HG03354 (cell line): ENCODE measurements at regions not wholly inside any gene's neighbourhood (a gene's known extent, or its start where the extent isn't known, plus 50 kb on each side); places are given as distances from the start of the nearest gene placed in this dataset.
"Not testable (repeated sequence)": the region's sequence is repeated elsewhere in the genome, so short reads cannot be mapped to it uniquely, and the experiment has no call there.

Experiments used
- ATAC-seq: cut with Tn5 transposase; IDR thresholded peaks from one replicate; pipeline ENCODE4 v1.9.1; 2021; ENCODE audit warnings: mild to moderate bottlenecking; ENCODE audit not compliant: unreplicated experiment, poor library complexity, severe bottlenecking

DNA sequence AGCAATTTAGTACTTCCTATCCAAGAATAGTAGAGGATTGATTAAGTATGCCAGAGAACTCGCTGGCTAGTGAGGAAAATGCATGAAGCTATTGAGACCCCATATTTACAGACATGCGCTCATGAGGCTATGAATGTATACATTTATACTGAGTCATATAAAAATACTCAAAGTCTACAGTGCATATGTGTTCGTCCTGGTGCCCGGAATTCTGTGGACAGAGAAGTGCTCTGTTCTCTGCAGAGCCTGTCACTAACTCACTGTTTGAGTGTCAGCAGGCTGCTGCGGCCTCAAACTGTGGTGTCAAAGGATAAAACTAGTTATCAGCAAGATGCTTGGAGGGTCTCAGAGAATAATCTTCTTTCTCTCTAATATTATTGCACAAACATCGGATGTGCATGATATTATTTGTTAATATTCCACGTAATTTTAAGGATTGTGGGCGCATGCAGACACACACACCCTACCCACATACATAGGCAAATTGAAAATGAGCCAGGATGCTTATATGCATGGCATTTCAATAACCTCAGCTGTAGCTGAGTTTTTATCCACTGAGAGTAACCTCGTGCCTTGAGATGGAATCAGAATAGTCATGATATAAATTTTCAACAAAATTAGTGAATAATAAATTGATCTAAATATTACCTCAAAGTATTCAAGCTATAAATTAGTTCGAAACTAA, 50.0 kb upstream of the TSC22D2 start:
- ATAC-seq, result no peak

DNA sequence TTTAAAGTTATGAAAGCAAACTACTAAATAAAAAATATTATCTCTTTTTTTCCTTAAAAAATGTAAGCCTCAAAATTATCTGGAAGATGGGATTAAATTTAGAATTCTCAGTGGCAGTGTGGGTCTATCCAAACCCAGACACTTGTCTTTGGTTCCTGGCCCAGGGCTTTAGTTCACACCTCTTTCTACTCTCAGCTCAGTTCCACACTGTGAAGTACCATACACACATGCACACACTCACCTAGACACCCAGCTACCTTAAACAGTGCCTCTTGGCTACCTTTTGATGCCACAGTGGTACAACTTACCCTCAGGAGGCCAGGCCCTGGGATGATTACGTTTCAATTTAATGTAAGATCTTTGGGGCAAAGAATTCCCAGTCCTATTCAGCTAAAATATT, 51.0 kb upstream of the TSC22D2 start:
- ATAC-seq, result no peak

DNA sequence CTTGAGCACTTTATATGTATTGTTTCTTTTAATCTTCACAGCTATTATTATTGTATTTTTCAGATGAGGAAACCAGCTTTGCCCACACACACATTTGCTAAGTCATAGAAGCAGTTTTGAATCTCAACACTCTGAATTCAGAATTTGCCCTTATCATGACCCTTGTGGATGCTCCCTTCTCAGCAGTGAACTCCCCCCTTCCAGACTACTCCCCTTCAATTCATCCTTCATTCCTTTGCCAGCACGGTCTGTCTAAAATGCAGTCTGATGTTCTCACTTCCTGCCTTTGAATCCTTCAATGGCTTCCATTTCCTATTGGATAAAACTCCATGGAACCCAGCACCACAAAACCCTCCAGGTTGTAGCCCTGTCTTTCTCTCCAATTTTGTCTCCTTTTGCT, 52.5 kb upstream of the TSC22D2 start:
- no peak for ATAC-seq

DNA sequence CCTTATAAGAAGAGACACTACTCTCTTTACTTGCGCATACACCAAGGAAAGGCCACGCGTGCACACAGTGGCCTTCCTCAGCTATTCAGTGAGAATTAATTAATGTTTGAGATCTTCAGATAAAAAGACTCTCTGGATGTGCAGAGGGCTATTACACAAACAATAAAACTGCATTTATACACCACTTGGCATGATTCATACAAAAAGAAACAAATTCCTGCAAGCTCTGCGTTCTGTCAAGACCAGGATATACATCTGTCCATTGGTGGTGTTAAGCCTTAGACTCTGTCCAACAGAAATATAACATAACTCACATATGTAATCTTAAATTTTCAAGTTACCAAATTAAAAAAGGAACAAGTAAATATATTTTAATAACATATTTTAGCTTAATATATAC, 55.2 kb upstream of the TSC22D2 start:
- no peak for ATAC-seq

DNA sequence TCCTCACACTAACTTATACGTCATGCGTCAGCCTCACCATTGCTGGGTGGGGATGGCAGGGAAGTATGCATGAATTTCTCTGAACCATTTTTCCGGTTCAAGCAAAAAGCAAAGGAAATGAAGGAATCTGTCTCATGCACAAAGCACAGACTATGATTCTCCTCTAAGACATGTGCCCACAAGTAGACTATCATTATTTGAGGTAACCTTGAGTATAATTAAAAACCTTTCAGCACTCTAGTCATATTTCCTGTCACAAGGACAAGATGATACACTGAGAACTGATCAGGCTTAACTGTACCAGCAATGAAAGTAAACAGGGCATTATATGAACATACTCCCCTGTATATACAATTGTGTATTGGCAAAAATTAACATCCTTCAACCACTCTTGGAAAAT, 56.7 kb upstream of the TSC22D2 start:
- ATAC-seq, result no peak

DNA sequence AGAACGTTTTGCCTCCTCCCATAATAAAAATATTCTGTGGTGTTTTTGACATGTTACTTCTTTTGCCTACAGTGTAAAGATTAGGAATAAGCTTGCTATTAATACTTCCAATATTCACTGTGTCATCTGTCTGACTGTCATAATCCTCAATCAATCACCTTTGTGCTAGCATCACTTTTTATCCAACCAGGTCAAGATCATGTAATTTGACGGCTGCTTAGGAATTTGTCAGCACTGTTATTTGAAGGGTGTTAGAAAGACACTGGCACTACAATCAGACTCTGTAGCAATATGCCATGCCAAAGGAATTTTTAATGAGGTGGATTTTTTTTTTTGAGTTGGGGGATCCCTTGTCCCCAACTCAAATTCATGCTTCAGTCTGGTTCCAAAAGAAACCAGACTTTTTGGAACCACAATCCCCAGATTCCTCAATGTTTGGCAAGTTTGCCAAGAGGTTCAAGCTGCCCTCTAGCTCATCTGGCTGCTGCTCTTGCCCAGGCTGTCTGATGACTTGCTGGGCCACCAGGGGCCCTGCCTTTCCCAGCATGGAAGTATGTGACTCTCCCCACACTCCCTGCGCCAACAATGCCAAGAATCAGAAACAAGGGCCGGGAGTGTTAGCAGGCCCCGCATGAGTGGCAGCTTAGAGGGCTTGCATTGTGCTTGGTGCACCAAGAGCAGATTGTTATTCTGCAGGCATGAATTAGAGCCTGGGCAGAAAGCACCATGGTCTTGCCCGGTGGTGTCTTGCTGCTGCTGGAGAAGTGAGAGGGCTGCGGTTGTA, 58.6 kb upstream of the TSC22D2 start:
- no peak for ATAC-seq

DNA sequence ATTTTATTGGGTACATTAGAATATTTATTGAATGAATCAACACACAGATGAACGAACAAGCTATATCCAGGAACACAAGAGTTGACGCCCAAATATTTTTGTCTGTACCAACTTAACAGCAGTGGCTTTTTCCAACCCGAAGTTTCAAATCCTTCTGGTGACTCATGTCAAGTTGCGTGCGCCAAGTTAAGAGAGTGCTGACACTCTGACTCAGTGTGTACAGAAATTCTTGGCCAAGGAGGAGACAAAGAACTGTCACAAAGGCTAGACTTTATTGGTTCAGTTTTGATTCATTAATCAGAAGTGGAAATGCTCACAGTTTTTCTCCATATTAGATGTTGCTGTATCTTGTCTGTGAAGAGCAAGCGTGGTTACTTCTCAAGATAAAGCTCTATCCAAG, 59.6 kb upstream of the TSC22D2 start:
- no peak for ATAC-seq

DNA sequence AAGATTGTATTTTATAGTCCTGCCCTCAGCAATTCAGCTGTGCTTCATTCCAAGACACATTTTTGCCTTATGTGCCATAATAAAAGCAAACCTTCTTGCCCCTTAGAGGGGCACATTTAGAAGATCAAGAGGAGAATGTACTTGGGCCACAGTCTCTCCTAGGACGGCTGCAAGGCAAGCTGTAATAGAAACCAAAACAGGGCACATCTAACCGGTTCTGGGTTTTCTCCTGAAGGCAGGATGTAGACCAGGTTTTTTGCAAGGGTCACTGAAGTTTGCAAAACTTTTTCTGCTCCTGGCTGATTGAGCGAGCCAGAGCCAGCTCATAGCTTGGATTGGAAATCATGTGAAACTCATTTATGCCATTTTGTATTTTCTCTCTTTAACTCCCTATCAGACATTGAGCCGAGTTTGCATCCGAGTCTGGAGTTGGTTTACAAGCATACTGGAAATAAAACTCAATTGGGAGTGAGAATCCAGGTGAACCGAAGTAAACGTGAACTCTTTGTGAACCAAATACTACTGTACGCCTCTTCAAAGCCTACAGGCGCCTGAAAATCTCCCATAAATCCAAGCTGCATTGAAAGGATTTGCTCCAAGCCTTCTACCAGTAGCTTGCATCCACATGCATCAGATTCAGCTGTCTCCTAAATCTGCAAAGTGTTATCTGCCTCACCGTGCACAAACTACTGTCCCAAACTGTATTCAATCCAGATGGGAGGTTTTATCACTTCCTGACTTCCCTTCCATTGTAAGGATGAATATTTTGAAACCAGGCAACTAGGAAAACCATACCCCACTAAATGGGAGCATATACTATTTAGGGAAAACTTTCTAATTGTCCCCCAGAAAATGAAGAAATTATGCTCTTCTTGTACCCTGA, 60.9 kb upstream of the TSC22D2 start:
- ATAC-seq, result no peak

DNA sequence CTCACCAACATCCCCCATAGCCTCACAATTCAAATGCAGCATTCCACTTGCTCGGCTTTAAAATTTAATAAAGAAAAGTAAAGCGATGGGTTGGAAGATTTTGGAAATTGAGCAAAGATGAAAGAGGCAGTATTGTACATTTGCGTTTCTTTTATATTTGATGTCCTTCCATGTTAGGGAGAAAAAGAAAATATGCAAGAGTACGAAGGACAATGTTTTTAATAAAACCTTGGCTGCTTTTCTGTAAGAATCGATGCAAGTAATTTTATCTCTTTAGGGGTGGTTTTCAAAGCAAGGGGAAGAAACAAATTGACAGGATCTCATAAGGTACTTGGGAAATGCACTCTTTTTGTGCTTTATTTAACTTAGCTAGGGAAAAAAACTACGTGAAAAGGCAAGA, 61.8 kb upstream of the TSC22D2 start:
- no peak for ATAC-seq

DNA sequence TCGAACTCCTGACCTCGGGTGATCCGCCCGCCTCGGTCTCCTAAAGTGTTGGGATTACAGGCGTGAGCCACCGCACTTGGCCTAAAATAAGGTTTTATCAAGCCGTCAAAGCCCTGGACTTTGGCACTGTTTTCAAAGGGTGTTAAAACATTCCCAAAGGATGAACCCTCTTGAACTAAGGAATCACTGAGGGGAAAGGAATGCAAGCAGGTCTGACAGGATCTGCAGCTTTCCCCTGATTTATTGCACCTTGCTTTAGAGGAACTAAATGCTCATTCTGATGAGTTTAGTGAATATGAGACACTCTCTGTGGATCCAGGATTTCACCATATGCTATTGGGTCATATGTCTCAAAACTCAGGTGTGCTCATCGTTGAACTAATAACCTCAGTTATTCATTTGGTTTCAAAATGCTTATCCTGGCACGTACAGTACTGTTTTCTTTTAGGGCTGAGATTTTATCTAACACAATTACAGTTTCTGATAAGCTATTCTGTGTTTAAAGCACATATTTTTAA, 63.0 kb upstream of the TSC22D2 start:
- no peak for ATAC-seq

DNA sequence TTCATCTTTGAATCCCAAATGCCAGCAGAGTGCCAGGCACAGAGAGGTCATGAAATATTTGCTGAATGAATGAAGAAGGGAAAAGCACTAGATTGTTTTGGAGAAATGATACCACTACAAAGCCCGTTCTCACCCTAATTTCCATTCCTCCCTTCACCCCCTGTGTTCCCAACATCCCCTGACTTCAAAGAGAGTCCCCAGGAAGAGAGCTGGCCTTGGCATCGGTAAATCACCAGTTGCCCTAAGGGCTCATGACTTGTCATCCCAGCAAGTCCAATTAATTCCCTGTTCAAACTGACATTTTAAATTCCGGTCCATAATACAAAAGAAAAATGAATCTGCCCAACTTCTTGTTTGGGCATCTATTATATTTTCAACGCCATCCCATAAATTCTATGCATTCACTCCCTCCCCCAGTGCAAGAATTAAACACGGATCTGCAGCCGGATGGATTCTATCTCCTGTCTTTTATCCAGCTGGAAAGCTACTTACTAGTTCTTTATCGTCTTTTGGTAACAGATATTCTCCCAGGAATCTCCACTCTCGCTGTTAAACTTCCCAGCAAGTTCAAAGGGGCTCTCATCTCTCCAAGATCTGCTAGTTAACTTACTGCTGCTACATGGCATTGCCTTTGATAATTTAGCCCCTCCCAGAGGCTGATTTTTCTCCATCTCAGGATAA, 63.9 kb upstream of the TSC22D2 start:
- no peak for ATAC-seq

DNA sequence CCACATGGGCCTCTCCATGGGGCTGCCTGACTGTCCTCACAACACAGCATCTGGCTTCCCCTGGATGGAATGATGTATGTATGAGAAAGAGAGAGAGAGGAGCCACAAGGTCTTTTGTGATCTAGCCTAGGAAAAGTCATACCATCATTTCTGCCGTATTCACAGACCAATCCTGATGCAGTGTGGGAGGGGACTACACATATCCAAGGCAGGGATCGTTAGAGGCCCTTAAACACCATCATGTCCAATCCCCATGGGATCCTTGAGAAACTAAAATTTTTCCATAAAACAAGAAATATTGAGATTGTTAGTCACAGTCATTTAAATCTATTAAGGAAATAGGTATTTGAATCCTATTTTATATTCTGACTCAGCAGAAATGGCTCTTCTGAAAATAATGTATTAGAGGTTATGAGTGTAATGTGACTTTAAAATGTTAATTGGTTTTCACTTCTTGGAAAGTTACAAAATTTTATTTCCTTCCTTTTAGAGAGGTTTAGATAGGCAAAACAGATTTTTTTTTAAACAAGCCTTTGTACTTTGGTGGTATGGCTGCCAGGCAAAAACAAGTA, 65.1 kb upstream of the TSC22D2 start:
- no peak for ATAC-seq

DNA sequence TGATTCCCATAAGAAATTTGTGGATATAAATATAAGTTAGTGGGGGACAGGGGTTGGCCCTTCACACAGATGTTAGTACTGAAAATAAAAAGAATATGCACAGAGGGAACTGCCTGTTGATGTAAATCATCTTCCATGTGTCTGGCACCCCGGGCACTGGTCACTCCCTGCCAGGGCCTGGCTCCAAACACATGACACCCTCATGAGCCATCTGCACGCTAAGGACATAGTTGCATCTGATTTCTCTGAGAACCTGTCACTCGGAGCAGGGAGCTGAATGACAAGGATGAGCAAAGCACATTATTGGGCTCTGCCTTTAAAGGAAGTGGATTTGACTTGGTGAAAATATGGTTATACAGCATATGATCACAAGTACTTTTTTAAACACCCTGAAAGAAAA, 66.2 kb upstream of the TSC22D2 start:
- ATAC-seq, result no peak

DNA sequence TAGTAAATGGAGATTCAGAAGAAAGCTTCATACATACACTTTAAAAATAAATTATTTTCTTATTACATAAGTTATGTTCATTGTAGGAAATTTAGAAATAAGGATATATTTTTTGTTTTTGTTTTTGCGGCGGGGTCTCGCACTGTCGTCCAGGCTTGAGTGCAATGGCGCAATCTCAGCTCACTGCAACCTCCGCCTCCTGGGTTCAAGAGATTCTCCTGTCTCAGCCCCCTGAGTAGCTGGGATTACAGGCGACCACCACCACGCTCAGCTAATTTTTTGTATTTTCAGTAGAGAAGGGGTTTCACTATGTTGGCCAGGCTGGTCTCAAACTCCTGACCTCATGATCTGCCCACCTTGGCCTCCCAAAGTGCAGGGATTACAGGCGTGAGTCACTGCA, 71.7 kb upstream of the TSC22D2 start:
- ATAC-seq, result not testable (repeated sequence)

DNA sequence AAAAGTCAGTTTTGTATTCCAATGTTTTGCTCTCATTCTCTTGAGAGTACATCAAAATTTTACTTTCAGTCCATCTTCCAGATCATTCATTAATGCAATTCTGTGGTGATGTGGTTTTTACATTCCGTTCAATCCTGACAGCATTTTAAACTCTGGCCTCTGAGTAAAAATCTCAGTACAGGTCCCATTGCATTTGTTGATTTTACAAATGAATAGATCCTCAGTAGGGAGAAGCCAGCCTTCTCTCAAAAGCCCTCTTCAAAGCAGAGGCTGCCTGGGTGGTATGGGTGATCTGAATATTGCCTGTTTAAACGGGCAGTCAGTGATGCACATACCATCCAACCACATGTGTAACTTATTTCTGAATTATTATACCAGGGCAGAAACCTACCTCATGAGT, 72.5 kb upstream of the TSC22D2 start:
- ATAC-seq, result no peak

DNA sequence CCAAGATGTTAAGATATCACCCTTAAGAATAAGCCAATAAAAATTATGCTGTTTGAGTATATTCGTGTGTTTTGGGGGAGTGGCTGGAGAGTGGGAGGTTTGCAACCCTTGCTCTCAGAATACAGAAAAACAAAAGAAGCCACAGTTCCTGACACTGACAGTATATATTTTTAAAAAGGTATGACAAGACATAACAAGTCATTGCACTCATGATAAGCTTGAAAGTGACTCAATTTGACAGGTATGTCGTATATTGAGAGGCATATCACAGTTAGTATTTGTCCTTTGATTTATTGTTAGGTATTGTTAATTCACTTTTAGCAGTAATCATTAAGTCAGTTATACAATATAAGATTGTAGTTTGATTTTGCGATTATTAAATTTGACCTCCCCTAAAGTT, 73.1 kb upstream of the TSC22D2 start:
- ATAC-seq, result no peak

DNA sequence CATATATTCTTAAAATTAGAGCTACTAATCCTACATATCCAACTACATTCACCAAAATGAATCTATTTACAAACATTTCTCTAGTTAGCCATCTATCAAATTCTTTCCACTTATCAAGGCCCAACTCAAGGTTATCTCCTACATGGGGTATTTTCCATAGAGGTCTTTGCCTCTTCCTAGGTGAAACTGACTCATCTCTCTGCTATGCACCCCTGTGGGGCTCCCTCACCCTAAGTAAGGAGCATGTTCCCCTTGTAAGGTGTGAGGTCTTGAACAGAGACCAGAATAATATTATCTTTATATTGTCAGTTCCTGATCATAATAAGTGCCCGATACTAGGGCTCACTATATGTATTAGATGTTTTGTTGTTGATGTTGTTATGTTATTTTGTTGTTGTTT, 74.6 kb upstream of the TSC22D2 start:
- ATAC-seq, result no peak

DNA sequence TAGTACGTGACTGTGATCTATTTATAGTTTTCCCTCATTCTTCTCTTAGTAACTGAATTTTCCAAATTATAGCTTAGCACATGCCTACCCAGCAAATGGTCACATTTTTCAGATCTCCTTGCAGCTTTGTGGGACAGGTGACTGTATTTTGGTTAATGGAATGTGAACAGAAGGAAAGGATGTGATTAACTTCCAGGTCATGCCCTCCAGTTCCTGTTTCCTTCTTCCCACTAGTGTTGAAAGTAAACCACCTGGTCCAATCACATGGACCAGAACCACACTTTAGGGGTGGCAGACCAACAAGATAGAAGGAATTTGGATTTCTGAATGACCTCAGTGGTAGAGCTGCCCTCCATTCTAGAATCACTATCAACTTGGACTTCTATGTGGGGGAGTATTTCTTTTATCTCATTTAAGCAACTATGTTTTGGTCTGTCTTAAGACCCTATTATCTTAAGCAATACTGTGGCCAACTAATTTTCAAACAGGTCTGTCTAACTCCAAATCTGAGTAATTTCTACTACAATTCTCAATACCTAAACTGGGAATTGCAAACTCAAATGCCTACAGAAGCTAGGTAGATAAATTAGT, 76.0 kb upstream of the TSC22D2 start:
- no peak for ATAC-seq

DNA sequence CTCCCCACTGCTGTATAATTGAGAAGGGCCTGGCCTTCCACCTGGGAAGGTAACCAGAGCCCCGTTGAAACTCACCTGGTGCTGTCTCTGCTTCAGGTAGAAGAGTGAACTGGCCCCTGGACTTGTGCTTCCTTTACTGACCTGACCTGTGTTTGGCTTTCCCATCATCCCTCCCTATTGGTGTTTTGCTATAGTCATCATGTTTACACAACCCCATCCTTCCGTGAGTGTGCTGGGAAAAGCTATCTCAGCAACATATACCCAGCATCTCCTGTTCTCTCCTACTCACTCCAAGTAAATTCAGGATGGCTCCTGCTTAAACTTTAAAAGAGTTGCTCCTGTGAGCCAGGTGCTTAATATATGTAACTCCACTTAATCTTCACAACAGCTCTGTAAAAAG, 77.2 kb upstream of the TSC22D2 start:
- ATAC-seq, result no peak
